Endothelial cell of umbilical vein (primary cell): ENCODE measurements at regions not wholly inside any gene's neighbourhood (a gene's known extent, or its start where the extent isn't known, plus 50 kb on each side); places are given as distances from the start of the nearest gene placed in this dataset.

Source experiments
- BruUV-seq: library from RNA; stranded (reverse); fragments of 400-500 nt; replicated peaks from 2 replicates; lab custom pipeline; 2021; lab: Mats Ljungman, UMichigan
- CTCF ChIA-PET: fragments of 300-600, 350-600 bp; sonication (Branson Sonifier 250); formaldehyde crosslinking; loops from one replicate; lab custom pipeline; 2021; ENCODE audit warnings: antibody characterized with exemption, inconsistent platforms; lab: Charles Lee
- POLR2A ChIA-PET: fragments of 300-600, 350-600 bp; sonication (Branson Sonifier 250); formaldehyde crosslinking; loops from one replicate; lab custom pipeline; 2021; ENCODE audit warnings: antibody characterized with exemption, inconsistent platforms; lab: Charles Lee
- DNase-seq: peaks from one replicate; pipeline ENCODE4 v3.0.0-alpha.2; 2011; ENCODE audit warnings: low read depth, low spot score
- FAIRE-seq: peaks from 2 replicates; lab custom pipeline; 2011; peaks lifted over from hg19 to GRCh38; lab: Jason Lieb, UNC
- H2AFZ ChIP-seq: 2 replicates; pipeline ENCODE4 v1.6.0; 2012; ENCODE audit warnings: low read depth, low read length, control low read depth, inconsistent platforms
- H3K27ac ChIP-seq: 2 replicates; pipeline ENCODE4 v1.5.1; 2011; ENCODE audit warnings: low read depth, mild to moderate bottlenecking, control low read depth, low read length, moderate library complexity; ENCODE audit not compliant: insufficient read depth
- H3K27me3 ChIP-seq, 2 experiments: 2 replicates each; pipeline versions ENCODE4 v1.6.0 to v1.6.1; 2011; ENCODE audit warnings: low read length in 2 of 2, mixed read lengths in 1 of 2; ENCODE audit not compliant: control insufficient read depth in 2 of 2, insufficient read depth in 2 of 2
- H3K36me3 ChIP-seq, 2 experiments: 2 replicates in 1 of 2; 3 replicates in 1 of 2; pipeline ENCODE4 v1.5.1; 2011; ENCODE audit warnings: low read length in 2 of 2, mild to moderate bottlenecking in 1 of 2, moderate library complexity in 1 of 2; ENCODE audit not compliant: control insufficient read depth in 2 of 2, insufficient read depth in 2 of 2; ENCODE audit errors: extremely low read depth in 1 of 2
- H3K4me1 ChIP-seq: 3 replicates; pipeline ENCODE4 v1.5.1; 2011; ENCODE audit warnings: mild to moderate bottlenecking, low read length; ENCODE audit not compliant: control insufficient read depth, insufficient read depth; ENCODE audit errors: extremely low read depth
- H3K4me2 ChIP-seq: 2 replicates; pipeline ENCODE4 v1.6.1; 2011; ENCODE audit warnings: low read length, control low read depth, mixed read lengths; ENCODE audit not compliant: insufficient read depth
- H3K4me3 ChIP-seq, 3 experiments: fragments of 200-600 bp in 1 of 3; sonication (generic), shearing (Covaris generic) in 1 of 3; replicated peaks in 1 of 3; 2 replicates each; pipeline ENCODE4 v1.5.1; 2011 to 2016; ENCODE audit warnings: control low read depth in 3 of 3, low read length in 3 of 3, mild to moderate bottlenecking in 2 of 3, inconsistent platforms in 1 of 3, low read depth in 1 of 3, moderate library complexity in 1 of 3; ENCODE audit not compliant: insufficient read depth in 1 of 3
- H3K79me2 ChIP-seq: 2 replicates; pipeline ENCODE4 v1.6.0; 2012; ENCODE audit warnings: low read length, inconsistent platforms; ENCODE audit not compliant: control insufficient read depth, insufficient read depth
- H3K9ac ChIP-seq: replicated peaks from 2 replicates; pipeline ENCODE3; 2011; ENCODE audit warnings: low read length, control low read depth; ENCODE audit not compliant: insufficient read depth; ENCODE audit errors: extremely low read depth
- H3K9me1 ChIP-seq: replicated peaks from 3 replicates; pipeline ENCODE4 v1.6.0; 2011; ENCODE audit warnings: mild to moderate bottlenecking, low read length; ENCODE audit not compliant: control insufficient read depth, insufficient read depth; ENCODE audit errors: extremely low read depth
- H3K9me3 ChIP-seq: replicated peaks from 2 replicates; pipeline ENCODE4 v1.5.1; 2012; ENCODE audit warnings: low read length, inconsistent platforms; ENCODE audit not compliant: control insufficient read depth, insufficient read depth
- H4K20me1 ChIP-seq: replicated peaks from 2 replicates; pipeline ENCODE3; 2011; ENCODE audit warnings: mild to moderate bottlenecking, low read length; ENCODE audit not compliant: control insufficient read depth, insufficient read depth; ENCODE audit errors: extremely low read depth
- CTCF ChIP-seq, 2 donors: IDR thresholded peaks; 1 replicate in 1 of 2; 2 replicates in 1 of 2; pipeline ENCODE4 v1.5.1; 2011; ENCODE audit warnings: low read length in 2 of 2, mild to moderate bottlenecking in 2 of 2, moderate library complexity in 2 of 2, control low read depth in 1 of 2, inconsistent platforms in 1 of 2, low read depth in 1 of 2; ENCODE audit not compliant: insufficient read depth in 1 of 2; ENCODE audit errors: extremely low read depth in 1 of 2
- EZH2 ChIP-seq: IDR thresholded peaks from 2 replicates; pipeline ENCODE4 v1.6.1; 2012; ENCODE audit warnings: borderline replicate concordance, low read depth, mild to moderate bottlenecking, moderate library complexity, low read length, inconsistent platforms; ENCODE audit not compliant: severe bottlenecking
- FOS ChIP-seq: IDR thresholded peaks from 2 replicates; pipeline ENCODE4 v1.6.1; 2011; ENCODE audit warnings: mild to moderate bottlenecking, low read length, moderate library complexity, borderline replicate concordance; ENCODE audit not compliant: insufficient read depth
- GATA2 ChIP-seq: IDR thresholded peaks from 2 replicates; pipeline ENCODE4 v1.7.0; 2011; ENCODE audit warnings: low read depth, mild to moderate bottlenecking, moderate library complexity, mixed read lengths, low read length; ENCODE audit not compliant: insufficient read length, insufficient read depth
- JUN ChIP-seq: IDR thresholded peaks from 2 replicates; pipeline ENCODE4 v1.6.1; 2011; ENCODE audit warnings: borderline replicate concordance, low read depth; ENCODE audit not compliant: insufficient read length, insufficient read depth
- MAX ChIP-seq: IDR thresholded peaks from 2 replicates; pipeline ENCODE4 v1.6.1; 2011; ENCODE audit not compliant: insufficient read depth, insufficient read length
- MYC ChIP-seq: IDR thresholded peaks from one replicate; pipeline ENCODE4 v1.6.1; 2011; ENCODE audit warnings: mild to moderate bottlenecking, low read depth, low read length
- POLR2A ChIP-seq: IDR thresholded peaks from 2 replicates; pipeline ENCODE4 v1.6.1; 2012; ENCODE audit warnings: low read depth, mild to moderate bottlenecking, control low read depth, low read length
- POLR2AphosphoS5 ChIP-seq: IDR thresholded peaks from 2 replicates; pipeline ENCODE4 v1.6.1; 2012; ENCODE audit warnings: low read depth, mild to moderate bottlenecking, control low read depth, low read length, moderate library complexity; ENCODE audit not compliant: insufficient read depth
- dilution Hi-C: fragments of 300-500 bp; cut with MboI; formaldehyde crosslinking; loops from one replicate; pipeline ENCODE4 v1.15.0; 2019; ENCODE audit warnings: low sequenced_read_pairs; ENCODE audit not compliant: extremely low pct_ligation_motif_present
- intact Hi-C: fragments of 100-400 bp; cut with micrococcal nuclease; formaldehyde crosslinking; loops from one replicate; pipeline ENCODE4 v1.10.0; 2022

DNA sequence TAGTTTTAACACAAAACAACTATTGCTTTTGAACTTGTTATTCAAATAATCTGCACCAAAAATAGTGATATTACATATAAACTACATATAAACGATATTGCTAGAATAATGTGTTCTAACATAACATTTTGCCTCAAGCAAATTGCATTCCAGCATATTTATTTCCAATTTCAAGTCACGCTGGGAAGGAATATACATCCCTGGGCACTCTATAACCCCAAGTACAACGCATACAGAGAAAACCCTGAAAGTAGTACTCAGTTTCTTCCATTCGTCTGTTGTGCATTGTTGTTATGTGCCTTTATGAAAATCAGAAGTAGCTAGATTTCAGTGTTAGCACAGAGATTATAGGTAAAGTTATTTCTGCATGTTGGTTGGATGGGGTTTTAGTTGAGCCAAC is 251.5 kb downstream of the TUSC7 start:
- Histone ChIP-seq H4K20me1 (no peaks in the 10 kb centered on the region), H3K27me3 (peaks cover 0 to 6% of the 10 kb centered on the region in 2 experiments), H2AFZ (no peak overlapping the region), H3K9ac (no peak overlapping the region), H3K79me2 (no peaks in the 10 kb centered on the region), H3K4me1 (no peaks in the 10 kb centered on the region), H3K9me1 (no peaks in the 10 kb centered on the region), H3K4me2 (no peak overlapping the region), H3K4me3 (no peak overlapping the region), H3K27ac (no peak overlapping the region), H3K9me3 (no peaks in the 10 kb centered on the region), H3K36me3 (no peaks in the 10 kb centered on the region)
- ChIA-PET POLR2A (no interaction called here), CTCF (interaction anchor here (1.0 kb wide), 1 partner anchor 119 kb away, joined by 3 read pairs; no protein-coding TSS in a partner anchor)
- DNase-seq (no peak), FAIRE-seq (no peak)
- dilution Hi-C loops (no loop called here), intact Hi-C loops (no loop called here)
- BruUV-seq: no TSS peak
- no peak for TF ChIP-seq JUN
- no peak for TF ChIP-seq POLR2A
- TF ChIP-seq POLR2AphosphoS5: no peak
- TF ChIP-seq FOS: no peak
- TF ChIP-seq MYC: no peak
- no peak for TF ChIP-seq CTCF (IDR thresholded peaks at IDR 0.05; ENCODE audit: extremely low read depth in 1 of 2, insufficient read depth in 1 of 2, low read depth in 1 of 2, low read length in 2 of 2)
- no peak for TF ChIP-seq GATA2
- TF ChIP-seq EZH2: no peak
- no peak for TF ChIP-seq MAX
